H1 (cell line): ENCODE measurements at regions not wholly inside any gene's neighbourhood (a gene's known extent, or its start where the extent isn't known, plus 50 kb on each side); places are given as distances from the start of the nearest gene placed in this dataset.
A peak's percentile ranks its signal among the peaks of the same experiment; 100 is the strongest.

Source experiments
- CTCF ChIA-PET: fragments of 300-600 bp; sonication (Branson Sonifier 250); formaldehyde crosslinking; loops from one replicate; lab custom pipeline; 2021; ENCODE audit not compliant: partially characterized antibody; lab: Charles Lee
- POLR2A ChIA-PET: fragments of 300-600 bp; sonication (Branson Sonifier 250); formaldehyde crosslinking; loops from one replicate; lab custom pipeline; 2021; ENCODE audit warnings: inconsistent platforms; ENCODE audit not compliant: partially characterized antibody; lab: Charles Lee
- DNase-seq, 2 experiments: peaks; one replicate each; pipeline versions ENCODE4 v3.0.0 to v3.0.0-alpha.2; 2010 to 2022; ENCODE audit warnings: low spot score in 2 of 2, low read depth in 1 of 2, mixed read lengths in 1 of 2
- FAIRE-seq: peaks from 2 replicates; lab custom pipeline; 2011; peaks lifted over from hg19 to GRCh38; lab: Jason Lieb, UNC
- H2AFZ ChIP-seq: 2 replicates; pipeline ENCODE4 v1.8.1; 2012; ENCODE audit warnings: low read length, inconsistent platforms
- H2AK5ac ChIP-seq: 2 replicates; pipeline ENCODE4 v1.6.1; 2013; ENCODE audit warnings: low read depth, low read length
- H2BK120ac ChIP-seq: replicated peaks from 2 replicates; pipeline ENCODE3; 2013; ENCODE audit warnings: low read depth, low read length, inconsistent platforms
- H2BK12ac ChIP-seq: 2 replicates; pipeline ENCODE4 v1.6.1; 2013; ENCODE audit warnings: low read depth, low read length
- H2BK15ac ChIP-seq: 2 replicates; pipeline ENCODE4 v1.6.1; 2013; ENCODE audit warnings: low read length
- H2BK20ac ChIP-seq: 2 replicates; pipeline ENCODE4 v1.6.1; 2013; ENCODE audit warnings: low read length
- H2BK5ac ChIP-seq: 2 replicates; pipeline ENCODE4 v1.6.1; 2013; ENCODE audit warnings: low read depth, low read length
- H3K14ac ChIP-seq: 2 replicates; pipeline ENCODE4 v1.6.1; 2013; ENCODE audit warnings: inconsistent platforms; ENCODE audit not compliant: insufficient read length
- H3K18ac ChIP-seq: 2 replicates; pipeline ENCODE4 v1.6.1; 2013; ENCODE audit warnings: low read length; ENCODE audit errors: extremely low read depth
- H3K23ac ChIP-seq: 2 replicates; pipeline ENCODE4 v1.6.1; 2013; ENCODE audit warnings: inconsistent platforms; ENCODE audit not compliant: insufficient read length
- H3K23me2 ChIP-seq: 2 replicates; pipeline ENCODE4 v1.6.1; 2013; ENCODE audit warnings: low read depth, low read length
- H3K27ac ChIP-seq: 2 replicates; pipeline ENCODE4 v1.6.1; 2011; ENCODE audit warnings: low read depth, low read length, inconsistent platforms
- H3K27me3 ChIP-seq, 4 experiments: replicated peaks in 1 of 4; 1 replicate in 1 of 4; 2 replicates in 3 of 4; pipeline versions ENCODE4 v1.6.1 to v1.8.1; 2011 to 2013; ENCODE audit warnings: low read length in 3 of 4, mild to moderate bottlenecking in 3 of 4, inconsistent platforms in 2 of 4, mixed read lengths in 2 of 4, moderate library complexity in 1 of 4; ENCODE audit not compliant: control insufficient read depth in 3 of 4, insufficient read depth in 3 of 4; ENCODE audit errors: extremely low read depth in 1 of 4
- H3K36me3 ChIP-seq, 4 experiments: 2 replicates each; pipeline versions ENCODE4 v1.6.1 to v1.8.1; 2011 to 2013; ENCODE audit warnings: mild to moderate bottlenecking in 4 of 4, low read length in 3 of 4, moderate library complexity in 2 of 4, control low read depth in 1 of 4, inconsistent platforms in 1 of 4; ENCODE audit not compliant: insufficient read depth in 4 of 4, control insufficient read depth in 2 of 4
- H3K4ac ChIP-seq: replicated peaks from 2 replicates; pipeline ENCODE3; 2013; ENCODE audit warnings: low read length, low read depth, mixed read lengths, inconsistent platforms; ENCODE audit not compliant: insufficient read length
- H3K4me1 ChIP-seq, 4 experiments: replicated peaks in 1 of 4; 1 replicate in 1 of 4; 2 replicates in 3 of 4; pipeline versions ENCODE4 v1.6.1 to v1.8.1; 2011 to 2013; ENCODE audit warnings: low read length in 3 of 4, inconsistent platforms in 2 of 4, mixed read lengths in 1 of 4; ENCODE audit not compliant: insufficient read depth in 4 of 4, control insufficient read depth in 3 of 4
- H3K4me2 ChIP-seq, 2 experiments: 2 replicates each; pipeline versions ENCODE4 v1.6.1 to v1.8.1; 2011 to 2013; ENCODE audit warnings: low read depth in 2 of 2, low read length in 2 of 2, control low read depth in 1 of 2, inconsistent platforms in 1 of 2, mild to moderate bottlenecking in 1 of 2; ENCODE audit not compliant: insufficient read depth in 1 of 2
- H3K4me3 ChIP-seq, 4 experiments: fragments of 200-600, 300-600 bp in 1 of 4; sonication (generic), shearing (Covaris generic), sonication (Bioruptor Twin) in 1 of 4; 2 replicates each; pipeline versions ENCODE4 v1.5.1 to v1.8.1; 2011 to 2016; ENCODE audit warnings: low read length in 4 of 4, low read depth in 3 of 4, control low read depth in 2 of 4, inconsistent platforms in 2 of 4, mild to moderate bottlenecking in 2 of 4, mixed read lengths in 1 of 4, moderate library complexity in 1 of 4; ENCODE audit not compliant: insufficient read depth in 2 of 4; ENCODE audit errors: extremely low read depth in 1 of 4
- H3K56ac ChIP-seq: replicated peaks from 2 replicates; pipeline ENCODE3; 2013; ENCODE audit warnings: low read depth, mild to moderate bottlenecking, mixed read lengths, low read length, inconsistent platforms; ENCODE audit not compliant: insufficient read length
- H3K79me1 ChIP-seq: 2 replicates; pipeline ENCODE4 v1.6.1; 2013; ENCODE audit warnings: low read depth, low read length, control low read depth
- H3K79me2 ChIP-seq, 2 experiments: 2 replicates each; pipeline versions ENCODE4 v1.6.1 to v1.8.1; 2012 to 2013; ENCODE audit warnings: low read length in 2 of 2, mild to moderate bottlenecking in 2 of 2, inconsistent platforms in 1 of 2; ENCODE audit not compliant: insufficient read depth in 2 of 2, control insufficient read depth in 1 of 2
- H3K9ac ChIP-seq, 4 experiments: replicated peaks in 1 of 4; 1 replicate in 1 of 4; 2 replicates in 3 of 4; pipeline versions ENCODE4 v1.6.1 to v1.8.1; 2011 to 2013; ENCODE audit warnings: low read depth in 3 of 4, low read length in 3 of 4, control low read depth in 2 of 4, mild to moderate bottlenecking in 2 of 4, moderate library complexity in 2 of 4, inconsistent platforms in 1 of 4; ENCODE audit errors: extremely low read depth in 1 of 4
- H3K9me3 ChIP-seq, 2 experiments: 2 replicates each; pipeline versions ENCODE4 v1.6.1 to v1.8.1; 2012 to 2013; ENCODE audit warnings: mild to moderate bottlenecking in 2 of 2, moderate library complexity in 2 of 2, control low read depth in 1 of 2, inconsistent platforms in 1 of 2, low read depth in 1 of 2, low read length in 1 of 2, mixed read lengths in 1 of 2; ENCODE audit not compliant: insufficient read depth in 2 of 2
- H4K20me1 ChIP-seq, 2 experiments: replicated peaks in 1 of 2; 2 replicates each; pipeline versions ENCODE3 to v1.8.1; 2011 to 2013; ENCODE audit warnings: inconsistent platforms in 2 of 2, low read length in 2 of 2, mild to moderate bottlenecking in 1 of 2; ENCODE audit not compliant: insufficient read depth in 2 of 2, control insufficient read depth in 1 of 2
- H4K5ac ChIP-seq: 2 replicates; pipeline ENCODE4 v1.6.1; 2013; ENCODE audit warnings: low read length, low read depth, mixed read lengths, inconsistent platforms; ENCODE audit not compliant: insufficient read length
- H4K8ac ChIP-seq: 2 replicates; pipeline ENCODE4 v1.8.0; 2013; ENCODE audit warnings: mild to moderate bottlenecking, moderate library complexity, low read length, inconsistent platforms; ENCODE audit not compliant: insufficient read depth; ENCODE audit errors: extremely low read depth
- H4K91ac ChIP-seq: replicated peaks from 2 replicates; pipeline ENCODE3; 2013; ENCODE audit warnings: low read length, mixed read lengths, inconsistent platforms; ENCODE audit not compliant: insufficient read length
- CEBPB ChIP-seq: IDR thresholded peaks from 2 replicates; pipeline ENCODE4 v1.6.1; 2012; ENCODE audit warnings: low read depth, low read length
- KDM5A ChIP-seq: fragments of 200-600 bp; IDR thresholded peaks from 2 replicates; pipeline ENCODE4 v1.7.1; 2012; ENCODE audit warnings: mild to moderate bottlenecking, low read length, inconsistent platforms, mixed read lengths
- TEAD4 ChIP-seq: IDR thresholded peaks from 2 replicates; pipeline ENCODE4 v1.6.1; 2012; ENCODE audit warnings: low read depth, low read length, inconsistent platforms, mixed read lengths
- WGBS, 2 experiments: shearing (Covaris generic) in 1 of 2; methylation state at CpG; one replicate each; pipeline versions ENCODE4 v1.1.6 to v1.1.7; 2013 to 2015; ENCODE audit warnings: low lambda C conversion rate in 2 of 2, mixed read lengths in 2 of 2, inconsistent platforms in 1 of 2, low coverage in 1 of 2, missing lambda C conversion rate in 1 of 2; ENCODE audit not compliant: insufficient replicate concordance in 2 of 2, insufficient coverage in 1 of 2, insufficient read length in 1 of 2; ENCODE audit errors: extremely low coverage in 1 of 2, missing lambda C conversion rate in 1 of 2; 5-methylcytosine and 5-hydroxymethylcytosine counted together

GRCh38 chr14:101276309-101277091 is 284.8 kb upstream of the DIO3 start:
- no peaks in the 10 kb centered on the region for H3K79me2 ChIP-seq
- ChIA-PET POLR2A (no interaction called here), CTCF (no interaction called here)
- H2BK5ac ChIP-seq = no peak overlapping the region
- no peaks in the 10 kb centered on the region for H3K27me3 ChIP-seq
- H3K79me1 ChIP-seq = no peaks in the 10 kb centered on the region
- H3K9ac ChIP-seq = no peak overlapping the region
- H3K23me2 ChIP-seq = no peaks in the 10 kb centered on the region
- no peak overlapping the region for H3K14ac ChIP-seq
- H4K5ac ChIP-seq = no peak overlapping the region
- H4K20me1 ChIP-seq = no peaks in the 10 kb centered on the region
- H4K8ac ChIP-seq = no peak overlapping the region
- no peak for TF ChIP-seq KDM5A
- peak; percentile 51; the same call in 1 of the 2 replicates for TF ChIP-seq TEAD4
- TF ChIP-seq CEBPB = no peak
- no peak for DNase-seq
- 74% methylated on average over 4 of the region's 4 CpGs; no CpG with 5 or more reads in 1 of the 2 experiments for WGBS, 2 experiments
- FAIRE-seq = peak; percentile 19
- H2BK20ac ChIP-seq = no peak overlapping the region
- H2BK12ac ChIP-seq = no peak overlapping the region
- H3K4me3 ChIP-seq = no peak overlapping the region; a peak in 1 of 8 replicates
- H3K9me3 ChIP-seq = peaks cover 0 to 2% of the 10 kb centered on the region in 2 experiments; a peak in 1 of 4 replicates
- H3K4me2 ChIP-seq = no peak overlapping the region
- H3K18ac ChIP-seq = no peak overlapping the region
- no peaks in the 10 kb centered on the region; a peak in 1 of 7 replicates for H3K4me1 ChIP-seq
- H3K27ac ChIP-seq = no peak overlapping the region
- H3K36me3 ChIP-seq = no peaks in the 10 kb centered on the region
- H3K23ac ChIP-seq = no peak overlapping the region
- H2AFZ ChIP-seq = no peak overlapping the region
- H4K91ac ChIP-seq = no peak overlapping the region
- no peak overlapping the region for H2BK120ac ChIP-seq
- H2BK15ac ChIP-seq = no peak overlapping the region
- no peak overlapping the region for H2AK5ac ChIP-seq
- H3K56ac ChIP-seq = no peak overlapping the region
- H3K4ac ChIP-seq = no peak overlapping the region
